ENCODE measurements at regions not wholly inside any gene's neighbourhood (a gene's known extent, or its start where the extent isn't known, plus 50 kb on each side); places are given as distances from the start of the nearest gene placed in this dataset.

DNA sequence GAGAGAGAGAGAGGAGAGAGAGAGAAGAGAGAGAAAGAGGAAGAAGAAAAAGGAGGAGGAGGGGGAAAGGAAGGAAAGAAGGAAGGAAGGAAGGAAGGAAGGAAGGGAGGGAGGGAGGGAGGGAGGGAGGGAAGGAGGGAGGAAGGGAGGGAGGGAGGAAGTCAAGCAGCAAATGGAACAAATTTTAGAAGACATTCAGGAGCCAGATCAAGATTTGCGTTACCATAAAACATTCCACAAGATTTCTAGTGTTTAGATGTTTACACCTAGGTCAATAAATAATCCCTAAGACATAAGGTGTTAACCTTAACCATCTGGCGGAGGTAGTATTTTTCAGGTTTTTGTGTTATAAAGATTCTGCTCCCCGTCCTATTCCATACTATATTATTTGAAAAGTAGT is 1320.1 kb upstream of the PRMT6 start:
- ChIA-PET POLR2A (ENCODE audit: low non-redundant PET) (no interaction called here), CTCF (no interaction called here)
- no peaks in the 10 kb centered on the region for H3K4me1 ChIP-seq (ENCODE audit: insufficient read depth, low read length, poor library complexity, severe bottlenecking)
- H3K36me3 ChIP-seq (ENCODE audit: insufficient read depth, low read length, poor library complexity, severe bottlenecking), result no peaks in the 10 kb centered on the region
- no peaks in the 10 kb centered on the region for H3K9me3 ChIP-seq (ENCODE audit: low read depth, low read length, poor library complexity, severe bottlenecking)
- no peak for DNase-seq (ENCODE audit: low spot score)
- no peaks in the 10 kb centered on the region for H3K27me3 ChIP-seq (replicated peaks; ENCODE audit: insufficient read depth, low read depth, low read length, poor library complexity)
- H3K27ac ChIP-seq (ENCODE audit: low read depth, low read length, poor library complexity, severe bottlenecking), result no peak overlapping the region
- no peak for TF ChIP-seq EZH2 (IDR thresholded peaks at IDR 0.05; ENCODE audit: borderline replicate concordance, low read depth, low read length, poor library complexity, severe bottlenecking)
- no peak for TF ChIP-seq CTCF (conservative IDR thresholded peaks at IDR 0.05; ENCODE audit: low read depth, low read length)
- intact Hi-C loops (cut with micrococcal nuclease; ENCODE audit: unreplicated experiment), result no loop called here
- no TSS peak for BruUV-seq (replicated peaks)
- H3K4me3 ChIP-seq (ENCODE audit: low read depth, low read length, poor library complexity, severe bottlenecking), result no peak overlapping the region

GRCh38 chr1:105779727-105780126 is 1276.7 kb upstream of the PRMT6 start:
- Histone ChIP-seq H3K27ac (ENCODE audit: low read depth, low read length, poor library complexity, severe bottlenecking) (no peak overlapping the region), H3K27me3 (replicated peaks; ENCODE audit: insufficient read depth, low read depth, low read length, poor library complexity) (no peaks in the 10 kb centered on the region), H3K4me3 (ENCODE audit: low read depth, low read length, poor library complexity, severe bottlenecking) (no peak overlapping the region), H3K4me1 (ENCODE audit: insufficient read depth, low read length, poor library complexity, severe bottlenecking) (no peaks in the 10 kb centered on the region), H3K9me3 (ENCODE audit: low read depth, low read length, poor library complexity, severe bottlenecking) (no peaks in the 10 kb centered on the region), H3K36me3 (ENCODE audit: insufficient read depth, low read length, poor library complexity, severe bottlenecking) (no peaks in the 10 kb centered on the region)
- ChIA-PET POLR2A (ENCODE audit: low non-redundant PET) (no interaction called here), CTCF (interaction anchor here (0.6 kb wide), 1 partner anchor 67 kb away, joined by 3 read pairs; no protein-coding TSS in a partner anchor)
- DNase-seq (ENCODE audit: low spot score), result no peak
- TF ChIP-seq EZH2 (IDR thresholded peaks at IDR 0.05; ENCODE audit: borderline replicate concordance, low read depth, low read length, poor library complexity, severe bottlenecking) (no peak), CTCF (conservative IDR thresholded peaks at IDR 0.05; ENCODE audit: low read depth, low read length) (no peak)
- BruUV-seq (replicated peaks), result no TSS peak
- intact Hi-C loops (cut with micrococcal nuclease; ENCODE audit: unreplicated experiment), result no loop called here

- no peak overlapping the region for H3K27ac ChIP-seq (ENCODE audit: low read depth, low read length, poor library complexity, severe bottlenecking)
- BruUV-seq (replicated peaks), result no TSS peak
- H3K9me3 ChIP-seq (ENCODE audit: low read depth, low read length, poor library complexity, severe bottlenecking), result no peaks in the 10 kb centered on the region
- no peaks in the 10 kb centered on the region for H3K27me3 ChIP-seq (replicated peaks; ENCODE audit: insufficient read depth, low read depth, low read length, poor library complexity)
- peak; percentile 3 for DNase-seq (ENCODE audit: low spot score)
- intact Hi-C loops (cut with micrococcal nuclease; ENCODE audit: unreplicated experiment), result no loop called here
- POLR2A ChIA-PET (ENCODE audit: low non-redundant PET), result no interaction called here
- TF ChIP-seq EZH2 (IDR thresholded peaks at IDR 0.05; ENCODE audit: borderline replicate concordance, low read depth, low read length, poor library complexity, severe bottlenecking), result no peak
- TF ChIP-seq CTCF (conservative IDR thresholded peaks at IDR 0.05; ENCODE audit: low read depth, low read length), result no peak
- no peaks in the 10 kb centered on the region for H3K4me1 ChIP-seq (ENCODE audit: insufficient read depth, low read length, poor library complexity, severe bottlenecking)
- CTCF ChIA-PET, result no interaction called here
- H3K36me3 ChIP-seq (ENCODE audit: insufficient read depth, low read length, poor library complexity, severe bottlenecking), result no peaks in the 10 kb centered on the region
- no peak overlapping the region for H3K4me3 ChIP-seq (ENCODE audit: low read depth, low read length, poor library complexity, severe bottlenecking)
Observed at GRCh38 chr1:105785021-105785420, 1271.5 kb upstream of the PRMT6 start.

All from A673 (cell line).